ENCODE measurements at regions not wholly inside any gene's neighbourhood (a gene's known extent, or its start where the extent isn't known, plus 50 kb on each side); places are given as distances from the start of the nearest gene placed in this dataset.

DNA sequence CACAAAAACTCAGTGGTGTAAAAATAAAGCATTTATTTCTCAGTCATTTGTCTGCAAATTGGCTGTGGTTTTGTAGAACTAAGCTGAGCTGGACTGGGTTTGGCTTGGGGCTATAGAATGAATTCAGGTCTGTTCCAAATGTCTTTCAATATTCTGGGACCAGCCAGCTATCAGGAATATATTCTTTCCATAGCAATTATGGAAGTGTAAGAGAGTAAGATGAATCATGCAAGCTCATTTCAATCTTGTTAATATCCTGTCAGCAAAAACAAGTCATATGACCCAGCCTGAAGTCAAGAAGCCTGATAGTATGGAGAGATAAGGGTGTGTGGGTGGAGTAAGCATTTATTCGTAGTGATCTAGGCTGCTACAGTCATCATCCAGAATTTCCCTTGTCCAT, 481.0 kb upstream of the CDH2 start:
- FAIRE-seq, result no peak
- H3K27ac ChIP-seq (ENCODE audit: extremely low read length, insufficient read depth, low read length), result no peak overlapping the region
- WGBS (ENCODE audit: low lambda C conversion rate), result 0% methylated on average over 1 of the region's 1 CpG
- TF ChIP-seq MAFF (IDR thresholded peaks at IDR 0.05; ENCODE audit: low read depth, low read length) (0 out of 2 replicates have a peak, but pooled peaks have one; percentile 31), MAZ (IDR thresholded peaks at IDR 0.05; ENCODE audit: borderline replicate concordance, low read depth, low read length) (no peak), MAZ (CRISPR knock-in tag; IDR thresholded peaks at IDR 0.05; ENCODE audit: low read depth) (no peak), ERF (CRISPR knock-in tag; IDR thresholded peaks at IDR 0.05) (no peak), FOXA3 (CRISPR knock-in tag; IDR thresholded peaks at IDR 0.05) (no peak), MAFK (conservative IDR thresholded peaks at IDR 0.05 in 1 of 2, IDR thresholded peaks at IDR 0.05 in 1 of 2; ENCODE audit: low read length in 2 of 2) (0 out of 4 replicates have a peak, but pooled peaks of 1 of the 2 experiments have one; percentile 28)
- no peaks in the 10 kb centered on the region for H3K36me3 ChIP-seq (replicated peaks in 1 of 2; ENCODE audit: control insufficient read depth in 1 of 2, insufficient read depth in 2 of 2, low read length in 2 of 2)
- no peaks in the 10 kb centered on the region for H3K9me3 ChIP-seq (ENCODE audit: low read length)
- H4K20me1 ChIP-seq (ENCODE audit: insufficient read depth, low read length), result no peaks in the 10 kb centered on the region
- H3K79me2 ChIP-seq (ENCODE audit: insufficient read depth, low read length), result no peaks in the 10 kb centered on the region
- H3K27me3 ChIP-seq (ENCODE audit: control insufficient read depth in 1 of 2, insufficient read depth in 2 of 2, low read length in 2 of 2), result no peaks in the 10 kb centered on the region
- H3K4me3 ChIP-seq (replicated peaks in 1 of 3; ENCODE audit: insufficient read depth in 1 of 3, low read depth in 2 of 3, low read length in 3 of 3), result no peak overlapping the region
- intact Hi-C loops (cut with micrococcal nuclease; ENCODE audit: unreplicated experiment), result no loop called here
- CTCF ChIA-PET (ENCODE audit: low intra/inter-chr PET ratio, low total read pairs), result no interaction called here
- no peak overlapping the region for H2AFZ ChIP-seq (ENCODE audit: low read length)
- ATAC-seq, result no peak
- in situ Hi-C loops (cut with HindIII; ENCODE audit: extremely low pct_ligation_motif_present, low pct_unique_long_range_greater_than_20kb), result no loop called here
- POLR2A ChIA-PET, result no interaction called here
- no peak overlapping the region for H3K9ac ChIP-seq (ENCODE audit: insufficient read depth, low read depth, low read length)
- no TSS peak for BruUV-seq (replicated peaks)
- DNase-seq (ENCODE audit: low spot score), result no peak
- H3K4me1 ChIP-seq (ENCODE audit: insufficient read depth, low read length), result no peaks in the 10 kb centered on the region
- no peak overlapping the region for H3K4me2 ChIP-seq (ENCODE audit: low read depth, low read length)

DNA sequence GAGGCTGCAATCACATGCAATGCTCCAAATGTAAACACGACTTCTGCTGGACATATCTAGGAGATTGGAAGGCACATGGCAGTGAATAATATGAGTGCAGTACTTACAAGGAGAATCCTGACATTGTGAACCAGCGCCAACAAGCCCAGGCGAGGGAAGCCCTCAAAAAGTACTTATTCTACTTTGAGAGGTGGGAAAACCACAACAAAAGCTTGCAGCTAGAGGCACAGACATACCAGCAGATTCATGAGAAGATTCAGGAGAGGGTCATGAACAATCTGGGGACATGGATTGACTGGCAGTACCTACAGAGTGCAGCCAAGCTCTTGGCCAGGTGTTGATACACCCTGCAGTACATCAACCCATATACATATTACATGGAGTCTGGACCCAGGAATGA, 475.7 kb upstream of the CDH2 start:
- Histone ChIP-seq H3K9me3 (ENCODE audit: low read length) (no peaks in the 10 kb centered on the region), H3K4me3 (replicated peaks in 1 of 3; ENCODE audit: insufficient read depth in 1 of 3, low read depth in 2 of 3, low read length in 3 of 3) (no peak overlapping the region), H3K9ac (ENCODE audit: insufficient read depth, low read depth, low read length) (no peak overlapping the region), H3K79me2 (ENCODE audit: insufficient read depth, low read length) (no peaks in the 10 kb centered on the region), H3K27ac (ENCODE audit: extremely low read length, insufficient read depth, low read length) (no peak overlapping the region), H4K20me1 (ENCODE audit: insufficient read depth, low read length) (no peaks in the 10 kb centered on the region), H3K4me1 (ENCODE audit: insufficient read depth, low read length) (no peaks in the 10 kb centered on the region), H2AFZ (ENCODE audit: low read length) (no peak overlapping the region), H3K36me3 (replicated peaks in 1 of 2; ENCODE audit: control insufficient read depth in 1 of 2, insufficient read depth in 2 of 2, low read length in 2 of 2) (no peaks in the 10 kb centered on the region), H3K27me3 (ENCODE audit: control insufficient read depth in 1 of 2, insufficient read depth in 2 of 2, low read length in 2 of 2) (no peaks in the 10 kb centered on the region), H3K4me2 (ENCODE audit: low read depth, low read length) (no peak overlapping the region)
- WGBS (ENCODE audit: low lambda C conversion rate), result 2% methylated on average over 3 of the region's 3 CpGs
- no TSS peak for BruUV-seq (replicated peaks)
- POLR2A ChIA-PET, result no interaction called here
- no peak for DNase-seq (ENCODE audit: low spot score)
- intact Hi-C loops (cut with micrococcal nuclease; ENCODE audit: unreplicated experiment), result no loop called here
- CTCF ChIA-PET (ENCODE audit: low intra/inter-chr PET ratio, low total read pairs), result no interaction called here
- FAIRE-seq, result no peak
- ATAC-seq, result no peak
- in situ Hi-C loops (cut with HindIII; ENCODE audit: extremely low pct_ligation_motif_present, low pct_unique_long_range_greater_than_20kb), result no loop called here
- TF ChIP-seq, protein P1, sequence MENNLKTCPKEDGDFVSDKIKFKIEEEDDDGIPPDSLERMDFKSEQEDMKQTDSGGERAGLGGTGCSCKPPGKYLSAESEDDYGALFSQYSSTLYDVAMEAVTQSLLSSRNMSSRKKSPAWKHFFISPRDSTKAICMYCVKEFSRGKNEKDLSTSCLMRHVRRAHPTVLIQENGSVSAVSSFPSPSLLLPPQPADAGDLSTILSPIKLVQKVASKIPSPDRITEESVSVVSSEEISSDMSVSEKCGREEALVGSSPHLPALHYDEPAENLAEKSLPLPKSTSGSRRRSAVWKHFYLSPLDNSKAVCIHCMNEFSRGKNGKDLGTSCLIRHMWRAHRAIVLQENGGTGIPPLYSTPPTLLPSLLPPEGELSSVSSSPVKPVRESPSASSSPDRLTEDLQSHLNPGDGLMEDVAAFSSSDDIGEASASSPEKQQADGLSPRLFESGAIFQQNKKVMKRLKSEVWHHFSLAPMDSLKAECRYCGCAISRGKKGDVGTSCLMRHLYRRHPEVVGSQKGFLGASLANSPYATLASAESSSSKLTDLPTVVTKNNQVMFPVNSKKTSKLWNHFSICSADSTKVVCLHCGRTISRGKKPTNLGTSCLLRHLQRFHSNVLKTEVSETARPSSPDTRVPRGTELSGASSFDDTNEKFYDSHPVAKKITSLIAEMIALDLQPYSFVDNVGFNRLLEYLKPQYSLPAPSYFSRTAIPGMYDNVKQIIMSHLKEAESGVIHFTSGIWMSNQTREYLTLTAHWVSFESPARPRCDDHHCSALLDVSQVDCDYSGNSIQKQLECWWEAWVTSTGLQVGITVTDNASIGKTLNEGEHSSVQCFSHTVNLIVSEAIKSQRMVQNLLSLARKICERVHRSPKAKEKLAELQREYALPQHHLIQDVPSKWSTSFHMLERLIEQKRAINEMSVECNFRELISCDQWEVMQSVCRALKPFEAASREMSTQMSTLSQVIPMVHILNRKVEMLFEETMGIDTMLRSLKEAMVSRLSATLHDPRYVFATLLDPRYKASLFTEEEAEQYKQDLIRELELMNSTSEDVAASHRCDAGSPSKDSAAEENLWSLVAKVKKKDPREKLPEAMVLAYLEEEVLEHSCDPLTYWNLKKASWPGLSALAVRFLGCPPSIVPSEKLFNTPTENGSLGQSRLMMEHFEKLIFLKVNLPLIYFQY (CRISPR knock-in tag; IDR thresholded peaks at IDR 0.05; ENCODE audit: borderline replicate concordance), result no peak
- TF ChIP-seq ZNF282 (IDR thresholded peaks at IDR 0.05; ENCODE audit: partially characterized antibody), result no peak
- TF ChIP-seq ZNF256 (CRISPR knock-in tag; conservative IDR thresholded peaks at IDR 0.05), result no peak
- no peak for TF ChIP-seq ISX (CRISPR knock-in tag; conservative IDR thresholded peaks at IDR 0.05)
- no peak for TF ChIP-seq ZSCAN25 (CRISPR knock-in tag; IDR thresholded peaks at IDR 0.05)
- TF ChIP-seq ZNF207 (IDR thresholded peaks at IDR 0.05; ENCODE audit: borderline replicate concordance), result no peak
- no peak for TF ChIP-seq TARDBP (CRISPR knock-in tag; IDR thresholded peaks at IDR 0.05)
- TF ChIP-seq, protein P2, sequence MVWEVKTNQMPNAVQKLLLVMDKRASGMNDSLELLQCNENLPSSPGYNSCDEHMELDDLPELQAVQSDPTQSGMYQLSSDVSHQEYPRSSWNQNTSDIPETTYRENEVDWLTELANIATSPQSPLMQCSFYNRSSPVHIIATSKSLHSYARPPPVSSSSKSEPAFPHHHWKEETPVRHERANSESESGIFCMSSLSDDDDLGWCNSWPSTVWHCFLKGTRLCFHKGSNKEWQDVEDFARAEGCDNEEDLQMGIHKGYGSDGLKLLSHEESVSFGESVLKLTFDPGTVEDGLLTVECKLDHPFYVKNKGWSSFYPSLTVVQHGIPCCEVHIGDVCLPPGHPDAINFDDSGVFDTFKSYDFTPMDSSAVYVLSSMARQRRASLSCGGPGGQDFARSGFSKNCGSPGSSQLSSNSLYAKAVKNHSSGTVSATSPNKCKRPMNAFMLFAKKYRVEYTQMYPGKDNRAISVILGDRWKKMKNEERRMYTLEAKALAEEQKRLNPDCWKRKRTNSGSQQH (CRISPR knock-in tag; IDR thresholded peaks at IDR 0.05; ENCODE audit: low read depth), result no peak
- TF ChIP-seq ZFY (CRISPR knock-in tag; IDR thresholded peaks at IDR 0.05), result no peak
- no peak for TF ChIP-seq TP53 (CRISPR knock-in tag; conservative IDR thresholded peaks at IDR 0.05)
- TF ChIP-seq, protein P3, sequence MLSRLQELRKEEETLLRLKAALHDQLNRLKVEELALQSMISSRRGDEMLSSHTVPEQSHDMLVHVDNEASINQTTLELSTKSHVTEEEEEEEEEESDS (CRISPR knock-in tag; IDR thresholded peaks at IDR 0.05; ENCODE audit: borderline replicate concordance), result no peak
